SIG-M5 treated with dmso at 0.1 percent for 504 hours (cell line): ENCODE measurements at regions not wholly inside any gene's neighbourhood (a gene's known extent, or its start where the extent isn't known, plus 50 kb on each side); places are given as distances from the start of the nearest gene placed in this dataset.
"Not testable (repeated sequence)": the region's sequence is repeated elsewhere in the genome, so short reads cannot be mapped to it uniquely, and the experiment has no call there.

Experiments
- DNase-seq: peaks from one replicate; lab custom pipeline; 2025; ENCODE audit not compliant: unreplicated experiment; lab: John Stamatoyannopoulos, UW

GRCh38 chr4:159547645-159548308, 444.9 kb downstream of the RAPGEF2 start:
- DNase-seq, result no peak

DNA sequence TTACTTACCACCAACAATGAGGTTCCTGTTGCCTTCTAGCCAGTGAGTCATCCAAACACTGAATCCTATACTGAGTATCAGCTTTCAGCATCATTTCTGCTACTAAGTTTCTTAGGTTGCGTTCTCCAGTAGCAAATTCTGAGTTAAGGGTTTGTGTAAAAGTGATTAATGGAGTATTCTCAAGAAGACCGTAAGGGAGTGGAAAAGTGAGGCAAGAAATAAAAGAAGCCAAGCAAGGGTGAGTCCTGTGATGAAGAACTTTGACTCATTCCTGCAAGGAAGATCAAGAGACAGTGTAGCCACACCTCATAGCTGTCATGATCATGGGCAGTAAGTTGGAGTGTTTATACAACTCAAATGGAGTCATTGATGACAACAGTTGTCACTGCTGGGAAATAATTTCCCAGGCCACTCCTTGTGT, 446.2 kb downstream of the RAPGEF2 start:
- no peak for DNase-seq

GRCh38 chr4:159551281-159551680, 448.4 kb downstream of the RAPGEF2 start:
- DNase-seq, result no peak

- DNase-seq, result no peak
These were observed 450.3 kb downstream of the RAPGEF2 start for GRCh38 chr4:159552979-159553768.

- no peak for DNase-seq
These were observed 453.0 kb downstream of the RAPGEF2 start for GRCh38 chr4:159555873-159556272.

- no peak for DNase-seq
These were observed 459.5 kb downstream of the RAPGEF2 start for GRCh38 chr4:159562366-159562765.

GRCh38 chr4:159563257-159563656, 460.4 kb downstream of the RAPGEF2 start:
- DNase-seq, result no peak

DNA sequence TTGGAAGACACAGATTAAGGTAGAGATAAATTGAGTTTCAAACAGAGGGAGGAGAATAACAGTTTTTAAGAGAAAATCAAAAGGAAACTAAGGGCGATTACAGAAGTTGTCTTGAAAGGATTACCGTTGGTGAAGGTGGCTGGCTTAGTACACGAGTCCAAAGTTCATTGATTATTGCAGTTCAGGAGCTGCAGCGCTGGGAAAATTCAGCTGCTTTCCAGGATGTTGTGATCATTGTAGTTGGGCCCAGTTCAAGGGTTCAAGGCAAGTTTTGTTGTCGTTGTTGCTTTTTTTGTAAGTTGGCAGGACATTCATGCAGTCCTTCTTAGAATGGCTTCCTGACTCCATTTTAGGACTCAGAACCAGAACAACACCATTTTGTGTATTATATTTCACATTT, 461.7 kb downstream of the RAPGEF2 start:
- DNase-seq, result no peak

- no peak for DNase-seq
These were observed 463.9 kb downstream of the RAPGEF2 start for GRCh38 chr4:159566786-159567185.

- DNase-seq, result no peak
These were observed 474.4 kb downstream of the RAPGEF2 start for GRCh38 chr4:159577241-159577640.

DNA sequence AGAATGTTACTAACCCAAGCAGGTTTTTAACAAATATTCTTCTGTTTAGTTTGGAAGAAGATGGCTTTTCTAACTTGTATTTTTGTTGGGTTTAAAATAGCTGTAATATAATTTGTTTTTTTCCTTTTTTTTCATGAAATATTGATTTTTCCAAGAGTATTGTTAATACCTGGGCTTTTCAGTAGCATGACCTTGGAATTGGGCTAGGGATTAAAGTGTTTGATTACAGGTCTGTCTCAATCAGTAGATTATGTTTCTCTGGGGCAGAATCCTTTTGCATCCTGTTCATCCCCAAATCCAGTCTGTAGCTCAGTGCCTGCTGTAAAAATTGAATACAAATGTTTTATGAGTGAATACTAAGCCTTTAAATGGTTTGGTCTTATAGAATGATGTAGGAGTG, 479.8 kb downstream of the RAPGEF2 start:
- DNase-seq, result no peak

DNA sequence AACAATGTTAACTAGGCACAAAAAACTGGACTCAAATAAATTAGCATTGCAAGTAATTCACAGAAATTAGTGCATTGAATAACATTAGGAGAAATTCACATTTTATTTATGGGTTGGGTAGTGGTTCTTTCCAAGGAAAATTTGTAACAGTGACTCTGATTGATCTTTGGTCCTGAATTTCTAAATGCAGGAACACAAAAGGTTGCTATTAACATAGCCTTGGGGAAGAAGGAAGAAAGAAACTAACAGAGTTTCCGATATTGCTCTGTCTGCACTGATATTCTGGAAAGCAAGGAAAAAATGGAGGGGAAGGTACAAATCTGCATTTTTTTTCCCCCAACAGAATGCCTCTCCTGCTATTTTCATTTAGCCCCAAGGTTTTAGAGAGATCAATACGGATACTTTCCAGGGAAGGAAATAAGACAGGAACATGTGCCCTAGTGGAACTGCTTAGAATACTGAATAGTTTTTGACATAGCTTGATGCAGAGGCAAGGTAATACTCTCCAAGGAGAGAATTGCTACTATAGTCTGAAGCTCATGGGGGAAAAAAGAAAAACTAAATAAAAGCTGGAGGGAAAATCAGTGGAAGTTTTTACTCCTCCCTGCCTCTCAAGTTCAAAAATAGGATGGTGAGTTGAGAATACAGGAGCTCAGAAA, 490.1 kb downstream of the RAPGEF2 start:
- DNase-seq, result no peak

DNA sequence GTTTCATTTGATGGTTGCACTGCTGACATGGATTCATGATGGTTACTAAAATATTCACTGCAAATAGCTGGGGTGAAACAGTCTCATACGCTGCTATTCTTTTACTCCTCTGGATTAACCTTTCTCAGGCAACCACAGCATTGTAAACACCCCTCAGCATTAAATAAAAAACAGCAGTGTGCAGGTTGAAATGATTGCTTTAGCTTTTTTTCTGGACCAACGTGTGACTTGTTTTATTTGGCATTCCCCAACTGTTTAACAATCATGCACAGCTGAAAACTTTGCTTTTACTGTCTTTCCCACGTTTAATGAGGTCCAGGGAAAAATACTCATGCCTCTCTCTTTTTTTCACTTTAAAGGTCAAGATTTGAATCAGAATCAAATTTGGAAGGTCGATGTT, 490.8 kb downstream of the RAPGEF2 start:
- no peak for DNase-seq

GRCh38 chr4:159594576-159594975, 491.7 kb downstream of the RAPGEF2 start:
- no peak for DNase-seq

- DNase-seq, result not testable (repeated sequence)
These were observed 492.2 kb downstream of the RAPGEF2 start for GRCh38 chr4:159595101-159595500.

DNA sequence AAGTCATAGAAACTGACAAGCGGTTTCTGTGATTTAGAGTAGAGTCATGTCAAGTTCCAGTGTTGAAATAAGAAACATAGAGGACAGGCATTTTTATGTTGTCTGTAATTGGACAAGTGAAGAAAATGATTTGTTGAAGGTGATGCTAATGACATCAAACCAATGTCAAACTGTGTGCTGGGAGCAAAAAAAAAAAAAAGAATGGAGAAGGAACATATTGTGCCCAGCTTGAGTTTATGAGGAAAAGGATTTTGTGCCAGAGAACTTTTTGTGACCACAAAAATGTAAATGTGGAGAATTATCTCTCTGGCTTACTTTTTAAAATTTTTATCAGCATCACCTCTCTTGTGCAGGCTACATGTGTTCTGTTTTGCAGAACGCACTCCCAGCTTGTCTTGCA, 495.7 kb downstream of the RAPGEF2 start:
- no peak for DNase-seq

DNA sequence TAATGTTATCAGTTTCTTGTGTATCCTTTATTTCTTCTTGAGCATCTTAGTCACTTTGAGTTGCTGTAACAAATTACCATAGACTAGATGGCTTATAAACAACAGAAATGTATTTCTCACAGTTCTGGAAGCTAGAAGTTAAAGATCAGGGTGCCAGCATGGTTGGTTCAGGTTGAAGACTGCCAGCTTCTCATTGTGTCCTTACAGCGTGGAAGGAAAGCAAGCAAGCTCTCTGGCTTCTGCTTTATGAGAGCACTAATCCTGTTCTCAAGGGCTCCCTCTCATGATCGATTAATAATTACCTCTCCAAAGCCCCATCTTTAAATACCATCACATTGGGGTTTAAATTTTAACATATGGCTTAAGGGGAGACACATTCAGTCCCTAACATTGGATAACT, 497.2 kb downstream of the RAPGEF2 start:
- DNase-seq, result no peak

DNA sequence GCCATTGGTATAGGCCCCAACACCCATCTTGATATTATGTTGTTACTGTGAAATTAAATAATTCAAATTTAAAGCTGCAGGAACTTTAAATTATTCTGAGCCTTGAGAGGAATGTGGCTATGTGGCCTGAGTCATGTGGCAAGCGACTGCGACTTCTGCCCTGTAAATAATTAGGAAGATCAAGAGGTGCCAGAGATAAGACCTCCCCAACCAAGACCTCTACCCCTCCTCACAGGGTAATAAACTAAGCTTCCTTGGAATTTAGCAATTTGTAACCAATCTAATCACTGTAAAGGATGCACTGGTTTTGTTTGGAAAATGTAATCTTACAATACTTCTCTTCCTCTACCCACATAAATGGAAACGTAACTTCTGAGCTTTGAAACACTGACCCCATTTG, 501.9 kb downstream of the RAPGEF2 start:
- DNase-seq, result no peak

GRCh38 chr4:159606835-159607234, 504.0 kb downstream of the RAPGEF2 start:
- no peak for DNase-seq

DNA sequence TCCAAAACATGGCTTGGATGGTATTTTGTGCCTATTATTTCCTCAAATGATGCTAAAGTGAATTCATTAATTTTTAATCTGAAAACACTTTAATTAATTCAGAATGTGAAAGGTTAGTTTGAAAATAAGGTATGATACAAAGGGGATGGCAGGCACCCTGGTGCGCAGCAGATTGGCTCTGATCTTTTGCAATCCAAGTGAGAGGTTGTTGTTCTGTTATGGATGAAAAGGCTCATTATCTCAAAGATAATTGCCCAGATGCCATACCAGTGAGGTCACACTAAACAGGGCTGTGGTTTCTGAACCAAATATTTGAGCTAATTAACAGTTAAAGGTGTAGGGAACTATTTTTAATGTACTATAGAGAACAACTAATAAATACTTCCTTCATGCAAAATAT, 504.9 kb downstream of the RAPGEF2 start:
- DNase-seq, result no peak

- no peak for DNase-seq
These were observed 505.6 kb downstream of the RAPGEF2 start for GRCh38 chr4:159608436-159608835.

DNA sequence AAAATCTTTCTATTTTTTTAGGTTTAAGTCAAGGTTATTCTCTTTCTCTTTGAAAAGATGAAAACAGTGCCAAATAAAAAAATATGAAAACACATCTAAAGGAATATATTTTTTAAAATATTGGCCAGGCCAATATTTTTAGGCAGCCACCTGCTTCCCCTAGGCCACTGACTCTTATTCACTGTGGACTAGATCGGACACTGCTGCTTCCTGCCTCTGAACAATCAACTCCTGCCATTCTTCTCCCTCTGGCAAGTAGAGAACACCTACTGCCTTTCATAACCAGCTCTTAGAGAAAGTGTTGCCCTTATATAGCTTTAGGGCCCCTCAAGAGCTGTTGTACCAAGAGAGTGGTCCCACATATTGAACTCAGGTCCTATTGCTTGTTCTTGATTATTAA, 529.2 kb downstream of the RAPGEF2 start:
- no peak for DNase-seq
